H1 (cell line): ENCODE measurements at regions not wholly inside any gene's neighbourhood (a gene's known extent, or its start where the extent isn't known, plus 50 kb on each side); places are given as distances from the start of the nearest gene placed in this dataset.

ENCODE experiments used
- CTCF ChIA-PET: fragments of 300-600 bp; sonication (Branson Sonifier 250); formaldehyde crosslinking; loops from one replicate; lab custom pipeline; 2021; ENCODE audit not compliant: partially characterized antibody; lab: Charles Lee
- POLR2A ChIA-PET: fragments of 300-600 bp; sonication (Branson Sonifier 250); formaldehyde crosslinking; loops from one replicate; lab custom pipeline; 2021; ENCODE audit warnings: inconsistent platforms; ENCODE audit not compliant: partially characterized antibody; lab: Charles Lee
- DNase-seq, 2 experiments: peaks; one replicate each; pipeline versions ENCODE4 v3.0.0 to v3.0.0-alpha.2; 2010 to 2022; ENCODE audit warnings: low spot score in 2 of 2, low read depth in 1 of 2, mixed read lengths in 1 of 2
- FAIRE-seq: peaks from 2 replicates; lab custom pipeline; 2011; peaks lifted over from hg19 to GRCh38; lab: Jason Lieb, UNC
- H2AFZ ChIP-seq: 2 replicates; pipeline ENCODE4 v1.8.1; 2012; ENCODE audit warnings: low read length, inconsistent platforms
- H2AK5ac ChIP-seq: 2 replicates; pipeline ENCODE4 v1.6.1; 2013; ENCODE audit warnings: low read depth, low read length
- H2BK120ac ChIP-seq: replicated peaks from 2 replicates; pipeline ENCODE3; 2013; ENCODE audit warnings: low read depth, low read length, inconsistent platforms
- H2BK12ac ChIP-seq: 2 replicates; pipeline ENCODE4 v1.6.1; 2013; ENCODE audit warnings: low read depth, low read length
- H2BK15ac ChIP-seq: 2 replicates; pipeline ENCODE4 v1.6.1; 2013; ENCODE audit warnings: low read length
- H2BK20ac ChIP-seq: 2 replicates; pipeline ENCODE4 v1.6.1; 2013; ENCODE audit warnings: low read length
- H2BK5ac ChIP-seq: 2 replicates; pipeline ENCODE4 v1.6.1; 2013; ENCODE audit warnings: low read depth, low read length
- H3K14ac ChIP-seq: 2 replicates; pipeline ENCODE4 v1.6.1; 2013; ENCODE audit warnings: inconsistent platforms; ENCODE audit not compliant: insufficient read length
- H3K18ac ChIP-seq: 2 replicates; pipeline ENCODE4 v1.6.1; 2013; ENCODE audit warnings: low read length; ENCODE audit errors: extremely low read depth
- H3K23ac ChIP-seq: 2 replicates; pipeline ENCODE4 v1.6.1; 2013; ENCODE audit warnings: inconsistent platforms; ENCODE audit not compliant: insufficient read length
- H3K23me2 ChIP-seq: 2 replicates; pipeline ENCODE4 v1.6.1; 2013; ENCODE audit warnings: low read depth, low read length
- H3K27ac ChIP-seq: 2 replicates; pipeline ENCODE4 v1.6.1; 2011; ENCODE audit warnings: low read depth, low read length, inconsistent platforms
- H3K27me3 ChIP-seq, 4 experiments: replicated peaks in 1 of 4; 1 replicate in 1 of 4; 2 replicates in 3 of 4; pipeline versions ENCODE4 v1.6.1 to v1.8.1; 2011 to 2013; ENCODE audit warnings: low read length in 3 of 4, mild to moderate bottlenecking in 3 of 4, inconsistent platforms in 2 of 4, mixed read lengths in 2 of 4, moderate library complexity in 1 of 4; ENCODE audit not compliant: control insufficient read depth in 3 of 4, insufficient read depth in 3 of 4; ENCODE audit errors: extremely low read depth in 1 of 4
- H3K36me3 ChIP-seq, 4 experiments: 2 replicates each; pipeline versions ENCODE4 v1.6.1 to v1.8.1; 2011 to 2013; ENCODE audit warnings: mild to moderate bottlenecking in 4 of 4, low read length in 3 of 4, moderate library complexity in 2 of 4, control low read depth in 1 of 4, inconsistent platforms in 1 of 4; ENCODE audit not compliant: insufficient read depth in 4 of 4, control insufficient read depth in 2 of 4
- H3K4ac ChIP-seq: replicated peaks from 2 replicates; pipeline ENCODE3; 2013; ENCODE audit warnings: low read length, low read depth, mixed read lengths, inconsistent platforms; ENCODE audit not compliant: insufficient read length
- H3K4me1 ChIP-seq, 4 experiments: replicated peaks in 1 of 4; 1 replicate in 1 of 4; 2 replicates in 3 of 4; pipeline versions ENCODE4 v1.6.1 to v1.8.1; 2011 to 2013; ENCODE audit warnings: low read length in 3 of 4, inconsistent platforms in 2 of 4, mixed read lengths in 1 of 4; ENCODE audit not compliant: insufficient read depth in 4 of 4, control insufficient read depth in 3 of 4
- H3K4me2 ChIP-seq, 2 experiments: 2 replicates each; pipeline versions ENCODE4 v1.6.1 to v1.8.1; 2011 to 2013; ENCODE audit warnings: low read depth in 2 of 2, low read length in 2 of 2, control low read depth in 1 of 2, inconsistent platforms in 1 of 2, mild to moderate bottlenecking in 1 of 2; ENCODE audit not compliant: insufficient read depth in 1 of 2
- H3K4me3 ChIP-seq, 4 experiments: fragments of 200-600, 300-600 bp in 1 of 4; sonication (generic), shearing (Covaris generic), sonication (Bioruptor Twin) in 1 of 4; 2 replicates each; pipeline versions ENCODE4 v1.5.1 to v1.8.1; 2011 to 2016; ENCODE audit warnings: low read length in 4 of 4, low read depth in 3 of 4, control low read depth in 2 of 4, inconsistent platforms in 2 of 4, mild to moderate bottlenecking in 2 of 4, mixed read lengths in 1 of 4, moderate library complexity in 1 of 4; ENCODE audit not compliant: insufficient read depth in 2 of 4; ENCODE audit errors: extremely low read depth in 1 of 4
- H3K56ac ChIP-seq: replicated peaks from 2 replicates; pipeline ENCODE3; 2013; ENCODE audit warnings: low read depth, mild to moderate bottlenecking, mixed read lengths, low read length, inconsistent platforms; ENCODE audit not compliant: insufficient read length
- H3K79me1 ChIP-seq: 2 replicates; pipeline ENCODE4 v1.6.1; 2013; ENCODE audit warnings: low read depth, low read length, control low read depth
- H3K79me2 ChIP-seq, 2 experiments: 2 replicates each; pipeline versions ENCODE4 v1.6.1 to v1.8.1; 2012 to 2013; ENCODE audit warnings: low read length in 2 of 2, mild to moderate bottlenecking in 2 of 2, inconsistent platforms in 1 of 2; ENCODE audit not compliant: insufficient read depth in 2 of 2, control insufficient read depth in 1 of 2
- H3K9ac ChIP-seq, 4 experiments: replicated peaks in 1 of 4; 1 replicate in 1 of 4; 2 replicates in 3 of 4; pipeline versions ENCODE4 v1.6.1 to v1.8.1; 2011 to 2013; ENCODE audit warnings: low read depth in 3 of 4, low read length in 3 of 4, control low read depth in 2 of 4, mild to moderate bottlenecking in 2 of 4, moderate library complexity in 2 of 4, inconsistent platforms in 1 of 4; ENCODE audit errors: extremely low read depth in 1 of 4
- H3K9me3 ChIP-seq, 2 experiments: 2 replicates each; pipeline versions ENCODE4 v1.6.1 to v1.8.1; 2012 to 2013; ENCODE audit warnings: mild to moderate bottlenecking in 2 of 2, moderate library complexity in 2 of 2, control low read depth in 1 of 2, inconsistent platforms in 1 of 2, low read depth in 1 of 2, low read length in 1 of 2, mixed read lengths in 1 of 2; ENCODE audit not compliant: insufficient read depth in 2 of 2
- H4K20me1 ChIP-seq, 2 experiments: replicated peaks in 1 of 2; 2 replicates each; pipeline versions ENCODE3 to v1.8.1; 2011 to 2013; ENCODE audit warnings: inconsistent platforms in 2 of 2, low read length in 2 of 2, mild to moderate bottlenecking in 1 of 2; ENCODE audit not compliant: insufficient read depth in 2 of 2, control insufficient read depth in 1 of 2
- H4K5ac ChIP-seq: 2 replicates; pipeline ENCODE4 v1.6.1; 2013; ENCODE audit warnings: low read length, low read depth, mixed read lengths, inconsistent platforms; ENCODE audit not compliant: insufficient read length
- H4K8ac ChIP-seq: 2 replicates; pipeline ENCODE4 v1.8.0; 2013; ENCODE audit warnings: mild to moderate bottlenecking, moderate library complexity, low read length, inconsistent platforms; ENCODE audit not compliant: insufficient read depth; ENCODE audit errors: extremely low read depth
- H4K91ac ChIP-seq: replicated peaks from 2 replicates; pipeline ENCODE3; 2013; ENCODE audit warnings: low read length, mixed read lengths, inconsistent platforms; ENCODE audit not compliant: insufficient read length
- ATF2 ChIP-seq: IDR thresholded peaks from 2 replicates; pipeline ENCODE4 v1.6.1; 2012; ENCODE audit warnings: low read length, inconsistent platforms
- ATF3 ChIP-seq: IDR thresholded peaks from 2 replicates; pipeline ENCODE4 v1.6.1; 2011; ENCODE audit warnings: low read depth, mild to moderate bottlenecking, low read length; ENCODE audit not compliant: insufficient read depth
- BCL11A ChIP-seq, 2 experiments: IDR thresholded peaks; one replicate each; pipeline ENCODE4 v1.6.1; 2011; ENCODE audit warnings: low read depth in 2 of 2, low read length in 2 of 2, mild to moderate bottlenecking in 2 of 2
- CBX5 ChIP-seq: fragments of 300-800, 300-1000 bp; sonication (generic); IDR thresholded peaks from 2 replicates; pipeline ENCODE4 v1.7.1; 2016; ENCODE audit warnings: antibody characterized with exemption, low read length, low read depth
- CEBPB ChIP-seq: IDR thresholded peaks from 2 replicates; pipeline ENCODE4 v1.6.1; 2012; ENCODE audit warnings: low read depth, low read length
- EP300 ChIP-seq, 2 experiments: IDR thresholded peaks; 1 replicate in 1 of 2; 2 replicates in 1 of 2; pipeline ENCODE4 v1.6.1; 2011 to 2012; ENCODE audit warnings: low read depth in 2 of 2, low read length in 2 of 2, mild to moderate bottlenecking in 2 of 2, borderline replicate concordance in 1 of 2, inconsistent platforms in 1 of 2, moderate library complexity in 1 of 2
- EZH2 ChIP-seq: fragments of 200-600 bp; sonication (generic); IDR thresholded peaks from 2 replicates; pipeline ENCODE4 v1.7.1; 2012; ENCODE audit warnings: low read depth, mild to moderate bottlenecking, moderate library complexity, low read length, inconsistent platforms; ENCODE audit not compliant: severe bottlenecking
- FOSL1 ChIP-seq: IDR thresholded peaks from 2 replicates; pipeline ENCODE4 v1.6.1; 2011; ENCODE audit warnings: mild to moderate bottlenecking, low read depth, low read length, moderate library complexity; ENCODE audit not compliant: insufficient read depth
- HDAC6 ChIP-seq: IDR thresholded peaks from one replicate; pipeline ENCODE4 v1.7.1; 2012; ENCODE audit warnings: low read depth, mild to moderate bottlenecking, inconsistent platforms, low read length, moderate library complexity
- MAFK ChIP-seq: IDR thresholded peaks from 2 replicates; pipeline ENCODE4 v1.6.1; 2012; ENCODE audit warnings: low read depth, mild to moderate bottlenecking, improper control_type of control experiment, low read length
- NRF1 ChIP-seq: IDR thresholded peaks from 2 replicates; pipeline ENCODE4 v1.6.1; 2011; ENCODE audit warnings: mild to moderate bottlenecking, low read depth, low read length, improper control_type of control experiment
- POLR2AphosphoS5 ChIP-seq: IDR thresholded peaks from 2 replicates; pipeline ENCODE4 v1.6.1; 2011; ENCODE audit warnings: low read depth, low read length
- SIX5 ChIP-seq: IDR thresholded peaks from 2 replicates; pipeline ENCODE4 v1.6.1; 2011; ENCODE audit warnings: mild to moderate bottlenecking, low read depth, low read length
- WGBS, 2 experiments: shearing (Covaris generic) in 1 of 2; methylation state at CpG; one replicate each; pipeline versions ENCODE4 v1.1.6 to v1.1.7; 2013 to 2015; ENCODE audit warnings: low lambda C conversion rate in 2 of 2, mixed read lengths in 2 of 2, inconsistent platforms in 1 of 2, low coverage in 1 of 2, missing lambda C conversion rate in 1 of 2; ENCODE audit not compliant: insufficient replicate concordance in 2 of 2, insufficient coverage in 1 of 2, insufficient read length in 1 of 2; ENCODE audit errors: extremely low coverage in 1 of 2, missing lambda C conversion rate in 1 of 2; 5-methylcytosine and 5-hydroxymethylcytosine counted together

GRCh38 chr12:58233886-58234285 is 292.5 kb downstream of the ATP23 start:
- Histone ChIP-seq H2BK15ac (no peak overlapping the region), H2BK120ac (no peak overlapping the region), H3K27me3 (no peaks in the 10 kb centered on the region), H3K14ac (no peak overlapping the region), H3K79me2 (no peaks in the 10 kb centered on the region), H3K79me1 (no peaks in the 10 kb centered on the region), H3K18ac (no peak overlapping the region), H3K9me3 (peaks cover 3 to 8% of the 10 kb centered on the region in 2 experiments; a peak in 2 of 4 replicates), H4K91ac (no peak overlapping the region), H3K23me2 (no peaks in the 10 kb centered on the region; the same call in 1 of the 2 replicates), H4K8ac (no peak overlapping the region), H4K20me1 (no peaks in the 10 kb centered on the region), H2AFZ (no peak overlapping the region), H3K27ac (no peak overlapping the region), H2AK5ac (no peak overlapping the region), H2BK5ac (no peak overlapping the region), H3K4me2 (no peak overlapping the region), H3K23ac (no peak overlapping the region), H3K36me3 (no peaks in the 10 kb centered on the region), H2BK12ac (no peak overlapping the region), H3K56ac (no peak overlapping the region), H2BK20ac (no peak overlapping the region), H3K9ac (no peak overlapping the region), H4K5ac (no peak overlapping the region), H3K4ac (no peak overlapping the region), H3K4me3 (no peak overlapping the region), H3K4me1 (no peaks in the 10 kb centered on the region)
- WGBS, 2 experiments, result 86% methylated on average over 2 of the region's 2 CpGs; no CpG with 5 or more reads in 1 of the 2 experiments
- DNase-seq (no peak), FAIRE-seq (no peak)
- ChIA-PET POLR2A (no interaction called here), CTCF (no interaction called here)
- TF ChIP-seq SIX5, result no peak
- TF ChIP-seq CEBPB, result no peak
- no peak for TF ChIP-seq ATF3
- TF ChIP-seq POLR2AphosphoS5, result no peak
- TF ChIP-seq FOSL1, result no peak
- no peak for TF ChIP-seq NRF1
- TF ChIP-seq CBX5, result no peak
- no peak for TF ChIP-seq EP300 (IDR thresholded peaks at IDR 0.05; ENCODE audit: borderline replicate concordance in 1 of 2, low read depth in 2 of 2, low read length in 2 of 2)
- TF ChIP-seq MAFK, result no peak
- TF ChIP-seq ATF2, result no peak
- no peak for TF ChIP-seq EZH2
- no peak for TF ChIP-seq HDAC6
- TF ChIP-seq BCL11A (IDR thresholded peaks at IDR 0.05; ENCODE audit: low read depth in 2 of 2, low read length in 2 of 2), result no peak
